ENCODE measurements at regions not wholly inside any gene's neighbourhood (a gene's known extent, or its start where the extent isn't known, plus 50 kb on each side); places are given as distances from the start of the nearest gene placed in this dataset.

GRCh38 chr3:72190050-72190449, 405.1 kb upstream of the PROK2 start:
- H3K27ac Mint-ChIP-seq, result no peak overlapping the region
- peaks cover 0 to 36% of the 10 kb centered on the region in 2 donors for H3K27me3 Mint-ChIP-seq
- ATAC-seq (replicated peaks) (no peak), DNase-seq (no peak)
- no peaks in the 10 kb centered on the region for H3K36me3 Mint-ChIP-seq (ENCODE audit: insufficient read depth)
- H3K4me3 Mint-ChIP-seq, result no peak overlapping the region
- H3K4me1 Mint-ChIP-seq (ENCODE audit: low read depth in 2 of 2), result no peaks in the 10 kb centered on the region
- peaks cover 0 to 3% of the 10 kb centered on the region in 2 donors for H3K9me3 Mint-ChIP-seq

- no peak for ATAC-seq (replicated peaks)
- Mint-ChIP-seq H3K36me3 (ENCODE audit: insufficient read depth) (no peaks in the 10 kb centered on the region), H3K27me3 (peaks cover 0 to 43% of the 10 kb centered on the region in 2 donors), H3K4me1 (ENCODE audit: low read depth in 2 of 2) (no peaks in the 10 kb centered on the region), H3K27ac (no peak overlapping the region), H3K9me3 (peaks cover 0 to 3% of the 10 kb centered on the region in 2 donors), H3K4me3 (no peak overlapping the region)
- no peak for DNase-seq
These were observed 404.4 kb upstream of the PROK2 start for GRCh38 chr3:72189339-72189738.

GRCh38 chr3:72188536-72188935, 403.6 kb upstream of the PROK2 start:
- ATAC-seq (replicated peaks), result no peak

GRCh38 chr3:72187131-72187530, 402.2 kb upstream of the PROK2 start:
- no peak overlapping the region for H3K27ac Mint-ChIP-seq
- no peaks in the 10 kb centered on the region for H3K4me1 Mint-ChIP-seq (ENCODE audit: low read depth in 2 of 2)
- H3K4me3 Mint-ChIP-seq, result no peak overlapping the region
- H3K9me3 Mint-ChIP-seq, result no peaks in the 10 kb centered on the region
- DNase-seq, result no peak
- ATAC-seq (replicated peaks), result no peak
- no peaks in the 10 kb centered on the region for H3K36me3 Mint-ChIP-seq (ENCODE audit: insufficient read depth)
- H3K27me3 Mint-ChIP-seq, result peaks cover 1 to 40% of the 10 kb centered on the region in 2 donors

More at GRCh38 chr3:72188536-72188935, 403.6 kb upstream of the PROK2 start:
- peaks cover 0 to 42% of the 10 kb centered on the region in 2 donors for H3K27me3 Mint-ChIP-seq
- no peaks in the 10 kb centered on the region for H3K4me1 Mint-ChIP-seq (ENCODE audit: low read depth in 2 of 2)
- H3K9me3 Mint-ChIP-seq, result peaks cover 0 to 3% of the 10 kb centered on the region in 2 donors
- no peak overlapping the region for H3K27ac Mint-ChIP-seq
- no peaks in the 10 kb centered on the region for H3K36me3 Mint-ChIP-seq (ENCODE audit: insufficient read depth)
- DNase-seq, result no peak
- H3K4me3 Mint-ChIP-seq, result no peak overlapping the region

- H3K4me1 Mint-ChIP-seq (ENCODE audit: low read depth in 2 of 2), result no peaks in the 10 kb centered on the region
- ATAC-seq (replicated peaks) (no peak), DNase-seq (no peak)
- H3K27me3 Mint-ChIP-seq, result peaks cover 8 to 40% of the 10 kb centered on the region in 2 donors
- no peak overlapping the region for H3K27ac Mint-ChIP-seq
- no peak overlapping the region for H3K4me3 Mint-ChIP-seq
- H3K36me3 Mint-ChIP-seq (ENCODE audit: insufficient read depth), result no peaks in the 10 kb centered on the region
- no peaks in the 10 kb centered on the region for H3K9me3 Mint-ChIP-seq
These were observed 401.5 kb upstream of the PROK2 start for GRCh38 chr3:72186400-72186855.

- no peaks in the 10 kb centered on the region for H3K4me1 Mint-ChIP-seq (ENCODE audit: low read depth in 2 of 2)
- H3K9me3 Mint-ChIP-seq, result no peaks in the 10 kb centered on the region
- peaks cover 14 to 34% of the 10 kb centered on the region in 2 donors for H3K27me3 Mint-ChIP-seq
- no peak overlapping the region for H3K27ac Mint-ChIP-seq
- H3K36me3 Mint-ChIP-seq (ENCODE audit: insufficient read depth), result no peaks in the 10 kb centered on the region
- H3K4me3 Mint-ChIP-seq, result no peak overlapping the region
- DNase-seq, result no peak
- ATAC-seq (replicated peaks), result no peak
These were observed 400.8 kb upstream of the PROK2 start for GRCh38 chr3:72185549-72186399.

GRCh38 chr3:72183489-72183888, 398.5 kb upstream of the PROK2 start:
- no peak overlapping the region for H3K4me3 Mint-ChIP-seq
- ATAC-seq (replicated peaks), result no peak

GRCh38 chr3:72182206-72182605, 397.3 kb upstream of the PROK2 start:
- Mint-ChIP-seq H3K36me3 (ENCODE audit: insufficient read depth) (no peaks in the 10 kb centered on the region), H3K4me3 (no peak overlapping the region), H3K9me3 (no peaks in the 10 kb centered on the region), H3K4me1 (ENCODE audit: low read depth in 2 of 2) (no peaks in the 10 kb centered on the region), H3K27ac (no peak overlapping the region), H3K27me3 (peaks cover 15 to 56% of the 10 kb centered on the region in 2 donors)
- DNase-seq (no peak), ATAC-seq (replicated peaks) (no peak)

More at GRCh38 chr3:72183489-72183888, 398.5 kb upstream of the PROK2 start:
- no peak for DNase-seq
- Mint-ChIP-seq H3K27me3 (peaks cover 14 to 47% of the 10 kb centered on the region in 2 donors), H3K4me1 (ENCODE audit: low read depth in 2 of 2) (no peaks in the 10 kb centered on the region), H3K27ac (no peak overlapping the region), H3K9me3 (no peaks in the 10 kb centered on the region), H3K36me3 (ENCODE audit: insufficient read depth) (no peaks in the 10 kb centered on the region)

GRCh38 chr3:72181251-72181650, 396.3 kb upstream of the PROK2 start:
- DNase-seq (no peak), ATAC-seq (replicated peaks) (no peak)
- no peak overlapping the region for H3K4me3 Mint-ChIP-seq
- no peaks in the 10 kb centered on the region for H3K9me3 Mint-ChIP-seq
- no peak overlapping the region for H3K27ac Mint-ChIP-seq
- peaks cover 24 to 66% of the 10 kb centered on the region in 2 donors for H3K27me3 Mint-ChIP-seq
- H3K4me1 Mint-ChIP-seq (ENCODE audit: low read depth in 2 of 2), result peaks cover 0 to 3% of the 10 kb centered on the region in 2 donors
- no peaks in the 10 kb centered on the region for H3K36me3 Mint-ChIP-seq (ENCODE audit: insufficient read depth)

- ATAC-seq (replicated peaks), result no peak
- Mint-ChIP-seq H3K9me3 (no peaks in the 10 kb centered on the region), H3K27me3 (peaks cover 33 to 74% of the 10 kb centered on the region in 2 donors), H3K27ac (no peak overlapping the region), H3K4me1 (ENCODE audit: low read depth in 2 of 2) (peaks cover 0 to 3% of the 10 kb centered on the region in 2 donors), H3K4me3 (no peak overlapping the region), H3K36me3 (ENCODE audit: insufficient read depth) (no peaks in the 10 kb centered on the region)
- DNase-seq, result no peak
These were observed 395.5 kb upstream of the PROK2 start for GRCh38 chr3:72180405-72180804.

GRCh38 chr3:72179107-72179464, 394.1 kb upstream of the PROK2 start:
- peaks cover 36 to 77% of the 10 kb centered on the region in 2 donors for H3K27me3 Mint-ChIP-seq
- no peak overlapping the region for H3K27ac Mint-ChIP-seq
- ATAC-seq (replicated peaks), result no peak
- no peaks in the 10 kb centered on the region for H3K9me3 Mint-ChIP-seq
- no peak for DNase-seq
- H3K4me3 Mint-ChIP-seq, result no peak overlapping the region
- no peaks in the 10 kb centered on the region for H3K36me3 Mint-ChIP-seq (ENCODE audit: insufficient read depth)
- H3K4me1 Mint-ChIP-seq (ENCODE audit: low read depth in 2 of 2), result peaks cover 0 to 3% of the 10 kb centered on the region in 2 donors

GRCh38 chr3:72178463-72179106, 393.6 kb upstream of the PROK2 start:
- DNase-seq, result no peak
- Mint-ChIP-seq H3K9me3 (no peaks in the 10 kb centered on the region), H3K27ac (no peak overlapping the region), H3K4me3 (no peak overlapping the region), H3K4me1 (ENCODE audit: low read depth in 2 of 2) (peaks cover 0 to 3% of the 10 kb centered on the region in 2 donors), H3K27me3 (peaks cover 36 to 80% of the 10 kb centered on the region in 2 donors), H3K36me3 (ENCODE audit: insufficient read depth) (no peaks in the 10 kb centered on the region)
- no peak for ATAC-seq (replicated peaks)

- Mint-ChIP-seq H3K4me1 (ENCODE audit: low read depth in 2 of 2) (peaks cover 0 to 3% of the 10 kb centered on the region in 2 donors), H3K36me3 (ENCODE audit: insufficient read depth) (no peaks in the 10 kb centered on the region), H3K27ac (no peak overlapping the region), H3K4me3 (peak overlapping the region in 1 of 2 donors; percentile 60), H3K27me3 (peaks cover 36 to 82% of the 10 kb centered on the region in 2 donors), H3K9me3 (no peaks in the 10 kb centered on the region)
- DNase-seq (no peak), ATAC-seq (replicated peaks) (no peak)
These were observed 392.4 kb upstream of the PROK2 start for GRCh38 chr3:72177075-72178050.

Data from effector memory CD8-positive, alpha-beta T cell (primary cell).